ENCODE measurements at regions not wholly inside any gene's neighbourhood (a gene's known extent, or its start where the extent isn't known, plus 50 kb on each side); places are given as distances from the start of the nearest gene placed in this dataset.
"Not testable (repeated sequence)": the region's sequence is repeated elsewhere in the genome, so short reads cannot be mapped to it uniquely, and the experiment has no call there.

- no peak for DNase-seq
Observed at GRCh38 chr19:28614634-28615545, 598.1 kb downstream of the UQCRFS1 start.

DNA sequence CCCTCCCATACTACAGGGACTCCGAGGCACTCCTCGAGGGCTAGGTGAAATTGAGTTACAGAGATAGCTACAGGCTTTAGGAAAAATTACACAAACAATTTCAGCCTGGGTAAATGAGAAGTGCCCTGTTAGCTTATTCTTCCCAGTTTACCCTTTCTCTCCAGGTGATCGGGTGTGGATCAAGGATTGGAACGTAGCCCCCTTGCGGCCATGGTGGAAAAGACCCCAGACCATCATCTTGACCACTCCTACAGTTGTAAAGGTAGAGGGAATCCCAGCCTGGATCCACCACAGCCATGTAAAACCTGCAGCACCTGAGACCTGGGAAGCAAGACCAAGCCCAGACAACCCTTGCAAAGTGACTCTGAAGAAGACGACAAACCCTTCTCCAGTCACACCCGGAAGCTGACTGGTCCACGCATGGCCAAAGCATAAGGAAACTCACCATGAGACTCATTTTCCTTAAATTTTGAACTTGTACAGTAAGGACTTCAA is 600.6 kb downstream of the UQCRFS1 start:
- DNase-seq = no peak

DNA sequence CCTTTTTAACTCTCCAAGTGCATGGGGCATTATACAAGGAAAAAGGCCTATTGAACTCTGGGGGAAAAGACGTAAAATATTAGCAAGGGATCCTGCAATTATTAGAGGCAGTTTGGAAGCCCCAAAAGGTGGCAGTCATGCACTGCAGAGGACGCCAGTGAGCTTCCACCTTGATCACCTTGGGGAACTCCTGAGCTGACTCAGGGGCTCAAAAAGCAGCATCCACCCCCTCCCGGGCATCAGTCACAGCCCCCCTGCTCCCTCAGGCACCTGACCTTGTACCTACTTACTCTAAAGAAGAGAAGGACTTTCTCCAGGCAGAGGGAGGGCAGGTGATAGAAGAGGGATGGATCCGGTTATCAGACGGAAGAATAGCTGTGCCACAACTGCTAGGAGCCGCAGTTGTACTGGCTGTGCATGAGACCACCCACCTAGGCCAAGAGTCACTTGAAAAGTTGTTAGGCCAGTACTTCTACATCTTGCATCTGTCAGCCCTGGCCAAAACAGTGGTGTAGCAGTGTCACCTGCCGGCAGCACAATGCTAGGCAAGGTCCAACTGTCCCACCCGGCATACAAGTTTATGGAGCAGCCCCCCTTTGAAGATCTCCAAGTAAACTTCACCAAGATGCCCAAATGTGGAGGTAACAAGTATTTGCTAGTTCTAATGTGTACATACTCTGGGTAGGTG is 601.6 kb downstream of the UQCRFS1 start:
- DNase-seq = not testable (repeated sequence)

GRCh38 chr19:28610731-28611130 is 602.2 kb downstream of the UQCRFS1 start:
- no peak for DNase-seq

DNA sequence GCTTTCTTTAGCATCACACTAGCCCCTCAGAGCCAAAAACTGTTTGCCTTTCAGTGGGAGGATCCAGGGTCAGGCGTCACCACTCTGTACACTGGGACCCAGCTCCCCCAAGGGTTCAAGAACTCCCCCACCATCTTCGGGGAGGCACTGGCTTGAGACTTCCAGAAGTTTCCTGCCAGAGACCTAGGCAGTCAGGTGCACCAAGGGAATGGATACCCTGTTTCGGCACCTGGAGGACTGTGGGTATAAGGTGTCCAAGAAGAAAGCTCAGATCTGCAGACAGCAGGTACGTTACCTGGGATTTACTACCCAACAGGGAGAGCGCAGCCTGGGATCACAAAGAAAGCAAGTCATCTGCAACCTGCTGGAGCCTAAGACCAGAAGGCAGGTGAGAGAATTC is 603.0 kb downstream of the UQCRFS1 start:
- no peak for DNase-seq

DNA sequence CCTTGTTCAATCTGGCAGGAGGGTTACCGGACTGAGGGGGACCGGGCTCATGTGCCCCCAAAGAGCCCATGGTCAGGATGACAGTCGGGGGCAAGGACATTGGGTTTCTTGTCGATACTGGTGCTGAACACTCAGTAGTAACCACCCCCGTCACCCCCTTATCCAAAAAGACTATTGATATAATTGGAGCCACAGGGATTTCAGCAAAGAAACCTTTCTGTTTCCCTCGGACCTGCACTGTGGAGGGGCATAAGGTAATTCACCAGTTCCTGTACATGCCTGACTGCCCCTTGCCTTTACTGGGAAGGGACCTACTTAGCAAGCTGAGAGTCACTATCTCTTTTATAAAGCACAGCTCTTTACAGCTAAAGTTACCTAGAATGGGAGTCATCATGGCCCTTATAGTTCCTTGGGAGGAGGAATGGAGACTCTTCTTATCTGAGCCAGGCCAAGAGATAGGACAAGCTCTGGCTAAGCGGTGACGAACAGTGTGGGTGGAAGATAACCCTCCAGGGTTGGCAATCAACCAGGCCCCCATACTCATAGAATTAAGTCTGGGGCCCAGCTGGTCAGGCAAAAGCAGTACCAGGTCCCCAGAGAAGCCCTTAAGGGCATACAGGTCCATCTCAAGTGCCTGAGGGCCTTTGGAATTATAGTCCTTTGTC is 603.7 kb downstream of the UQCRFS1 start:
- no peak for DNase-seq

DNA sequence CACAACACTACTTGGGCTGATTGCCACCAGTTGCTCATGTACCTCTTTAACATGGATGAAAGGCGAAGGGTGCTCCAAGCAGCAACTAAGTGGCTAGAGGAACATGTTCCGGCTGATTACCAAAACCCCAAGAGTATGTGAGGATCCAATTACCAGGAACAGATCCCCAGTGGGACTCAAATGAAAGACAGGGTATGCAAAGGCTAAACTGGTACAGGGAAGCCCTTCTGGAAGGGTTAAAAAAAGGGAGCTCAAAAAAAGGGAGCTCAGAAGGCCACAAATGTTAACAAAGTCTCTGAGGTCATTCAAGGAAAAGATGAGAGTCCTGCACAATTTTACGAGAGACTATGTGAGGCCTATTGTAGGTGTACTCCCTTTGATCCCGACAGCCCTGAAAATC is 604.7 kb downstream of the UQCRFS1 start:
- no peak for DNase-seq

GRCh38 chr19:28607066-28607583 is 605.8 kb downstream of the UQCRFS1 start:
- no peak for DNase-seq

DNA sequence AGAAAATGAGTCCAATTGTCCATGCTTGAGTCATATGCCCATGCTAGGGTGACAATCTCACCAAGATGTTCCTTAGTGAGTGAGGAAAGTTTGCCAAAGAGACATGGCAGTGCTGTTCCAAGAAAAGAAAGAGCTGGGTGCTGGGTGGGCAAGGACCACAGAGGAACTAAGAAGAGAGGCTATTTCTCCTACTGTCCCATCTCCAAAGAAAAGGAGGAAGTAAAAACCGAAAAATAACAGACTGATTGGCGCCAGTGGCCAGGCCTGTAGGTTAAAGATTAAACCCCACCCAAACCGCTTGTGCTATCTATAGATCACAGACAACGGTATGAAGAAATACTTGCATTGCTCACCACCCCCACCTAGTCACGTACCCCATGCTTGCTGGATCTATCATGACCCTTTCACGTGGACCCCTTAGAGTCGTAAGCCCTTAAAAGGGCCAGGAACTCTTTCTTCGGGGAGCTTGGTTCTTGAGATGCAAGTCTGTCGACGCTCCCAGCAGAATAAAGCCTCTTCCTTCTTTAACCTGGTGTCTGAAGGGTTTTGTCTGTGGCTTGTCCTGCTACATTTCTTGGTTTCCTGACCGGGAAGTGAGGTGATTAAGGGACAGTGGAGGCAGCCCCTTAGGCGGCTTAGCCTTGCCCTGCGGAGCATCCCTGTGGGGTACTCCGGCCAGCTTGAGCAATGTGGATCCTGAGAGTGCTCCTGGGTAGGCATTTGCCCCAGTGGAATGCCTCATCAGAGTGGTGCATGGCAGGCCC is 606.5 kb downstream of the UQCRFS1 start:
- DNase-seq = no peak

DNA sequence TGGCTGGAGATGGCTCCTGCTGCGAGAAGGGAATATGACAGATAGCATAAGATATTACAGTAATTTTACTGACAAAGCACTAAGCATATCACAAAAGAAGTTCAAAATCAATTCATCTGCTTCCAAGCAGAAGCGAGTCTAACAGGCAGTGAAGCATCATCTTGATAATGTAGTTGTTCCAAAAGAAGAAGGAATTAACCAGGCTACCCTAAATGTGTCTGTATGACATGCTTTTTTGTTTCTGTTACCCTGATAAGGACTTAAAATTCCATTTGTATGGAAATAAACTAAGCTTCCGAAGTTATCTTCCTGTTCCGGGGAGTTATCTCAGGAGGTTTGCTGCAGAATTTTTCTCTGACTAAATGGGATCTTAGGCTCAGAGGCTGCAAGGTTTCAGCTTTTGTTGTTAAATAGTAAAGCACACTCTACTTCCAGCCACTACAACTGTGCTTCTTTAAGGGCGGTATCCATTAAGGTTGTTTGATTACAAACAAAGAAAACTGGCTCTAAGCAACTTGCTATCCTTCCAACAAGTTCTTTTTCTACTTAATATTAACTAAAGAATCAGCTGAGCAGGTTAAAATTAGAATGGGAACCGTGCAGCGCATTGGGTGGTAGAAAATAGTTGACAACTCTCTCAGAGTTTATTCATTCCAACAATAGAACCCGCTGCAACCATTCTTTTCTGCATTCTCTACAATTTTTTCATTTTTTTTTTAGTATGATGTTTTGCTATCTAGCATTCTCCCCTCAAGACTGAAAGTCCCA is 607.3 kb downstream of the UQCRFS1 start:
- DNase-seq = no peak

DNA sequence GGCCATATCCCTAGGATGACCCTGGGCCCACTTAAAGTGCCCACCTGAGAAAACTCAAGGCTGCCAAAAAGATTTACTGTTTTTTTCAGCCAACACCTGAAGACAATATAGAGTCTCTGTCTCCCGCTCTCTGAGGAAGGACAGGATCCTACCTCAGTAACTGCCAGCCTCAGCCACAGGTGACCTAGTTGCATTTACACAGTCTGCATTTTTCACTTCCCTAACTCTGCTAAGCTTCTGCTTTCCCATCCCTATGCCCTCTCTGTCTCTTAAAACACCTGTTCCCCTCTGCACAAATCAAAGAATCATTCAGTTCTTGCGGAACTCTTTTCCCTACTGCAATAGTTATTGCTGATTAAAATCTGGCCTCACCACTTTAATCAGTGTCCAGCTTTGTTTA is 609.5 kb downstream of the UQCRFS1 start:
- no peak for DNase-seq

DNA sequence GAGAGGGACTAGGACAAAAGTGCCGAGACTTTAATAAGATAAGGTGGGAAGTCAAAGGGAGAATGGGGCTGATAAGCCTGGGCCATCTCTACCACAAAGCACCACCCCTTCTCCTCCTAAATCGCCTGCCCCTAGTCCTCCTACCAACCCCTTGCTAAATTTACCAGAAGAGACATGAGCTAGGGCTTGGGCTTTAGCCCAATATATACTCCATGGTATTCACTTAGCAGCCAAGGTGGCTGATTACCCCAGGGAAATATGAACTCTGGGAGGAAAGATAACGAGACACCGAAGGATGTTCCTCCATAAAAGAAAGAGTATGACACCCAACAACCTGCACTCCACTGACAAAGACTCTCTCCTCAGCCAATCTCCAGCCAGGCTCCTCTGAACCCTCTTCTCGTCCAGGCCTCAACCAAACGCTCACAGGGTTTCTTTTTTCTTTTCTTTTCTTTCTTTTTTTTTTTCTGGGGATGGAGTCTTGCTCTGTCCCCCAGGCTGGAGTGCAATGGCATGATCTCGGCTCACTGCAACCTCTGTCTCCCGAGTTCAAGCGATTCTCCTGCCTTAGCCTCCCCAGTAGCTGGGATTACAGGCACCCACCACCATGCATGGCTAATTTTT is 610.2 kb downstream of the UQCRFS1 start:
- DNase-seq = no peak

- DNase-seq = no peak
Observed at GRCh38 chr19:28601723-28602440, 611.1 kb downstream of the UQCRFS1 start.

DNA sequence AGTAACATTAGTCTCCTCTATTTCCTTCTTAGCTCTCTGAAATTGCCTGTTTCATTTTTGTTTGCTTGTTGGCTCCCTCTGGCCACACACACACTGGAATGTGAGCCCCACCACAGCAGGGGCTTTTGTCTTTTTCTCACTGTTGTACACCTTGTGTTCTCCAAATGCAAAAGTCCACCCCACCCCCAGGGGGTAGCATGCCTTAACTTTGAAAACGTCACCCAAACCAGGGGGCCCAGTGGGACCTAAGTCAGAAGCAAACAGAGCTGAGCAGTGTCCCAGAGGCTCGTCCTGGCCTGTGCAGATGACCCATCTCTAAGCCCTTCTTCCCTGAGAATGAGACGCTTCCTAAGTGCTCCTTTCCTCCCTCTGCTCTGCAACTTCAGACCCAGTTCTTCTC is 614.1 kb downstream of the UQCRFS1 start:
- DNase-seq = no peak

GRCh38 chr19:28596561-28597071 is 616.3 kb downstream of the UQCRFS1 start:
- DNase-seq = no peak

DNA sequence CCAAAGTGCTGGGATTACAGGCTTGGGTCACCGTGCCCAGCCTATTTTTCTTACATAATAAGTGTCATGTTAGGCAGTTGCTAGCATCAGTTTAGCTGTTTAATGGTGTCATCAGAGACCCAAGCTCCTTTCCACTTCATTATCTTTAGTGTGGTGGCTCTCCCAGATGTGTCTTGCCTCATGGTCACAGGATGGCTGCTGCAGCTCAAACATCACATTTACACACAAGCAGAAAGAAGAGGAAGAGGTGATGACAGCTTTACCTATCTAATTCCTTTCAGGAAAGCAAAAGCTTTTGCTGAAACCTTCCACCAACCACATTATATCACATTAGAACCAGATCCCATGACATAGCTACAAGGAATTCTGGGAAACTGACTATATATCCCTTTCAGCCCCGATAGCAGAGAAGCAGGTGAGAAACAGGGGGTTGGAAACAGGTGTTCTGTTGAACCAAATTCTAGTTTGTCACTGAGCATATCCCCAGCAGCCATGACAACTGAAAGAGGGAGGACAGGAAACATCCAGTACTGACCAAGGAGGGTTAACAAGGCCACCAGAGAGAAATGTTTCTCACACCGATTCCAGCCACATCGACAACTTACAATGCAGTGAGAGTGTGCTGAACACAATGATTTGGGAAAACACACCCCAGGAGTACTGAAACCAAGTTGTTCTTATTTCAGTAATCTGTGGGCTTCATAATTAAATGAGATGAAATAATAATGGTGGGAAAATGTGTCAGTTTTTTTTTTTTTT is 617.0 kb downstream of the UQCRFS1 start:
- no peak for DNase-seq

GRCh38 chr19:28594737-28595136 is 618.2 kb downstream of the UQCRFS1 start:
- DNase-seq = no peak

DNA sequence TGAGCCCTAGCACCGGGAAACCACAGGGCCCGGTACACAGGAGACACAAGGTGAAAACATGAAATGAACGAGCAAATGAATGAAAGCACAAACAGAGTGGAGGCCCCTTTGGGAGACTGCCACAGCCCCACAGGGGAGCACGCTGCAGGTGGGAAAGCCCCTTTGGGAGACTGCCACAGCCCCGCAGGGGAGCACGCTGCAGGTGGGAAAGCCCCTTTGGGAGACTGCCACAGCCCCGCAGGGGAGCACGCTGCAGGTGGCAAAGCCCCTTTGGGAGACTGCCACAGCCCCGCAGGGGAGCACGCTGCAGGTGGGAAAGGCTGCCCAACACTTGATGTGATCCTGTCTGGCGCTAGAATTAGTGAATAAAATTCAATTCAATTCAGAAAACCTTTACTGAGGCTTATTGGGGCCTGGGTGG is 623.0 kb downstream of the UQCRFS1 start:
- not testable (repeated sequence) for DNase-seq

GRCh38 chr19:28586474-28586873 is 626.5 kb downstream of the UQCRFS1 start:
- DNase-seq = no peak
